ENCODE measurements at regions not wholly inside any gene's neighbourhood (a gene's known extent, or its start where the extent isn't known, plus 50 kb on each side); places are given as distances from the start of the nearest gene placed in this dataset.

GRCh38 chr2:144796936-144797335, 277.0 kb upstream of the ZEB2 start:
- TF ChIP-seq CTCF (IDR thresholded peaks at IDR 0.05) (no peak), EP300 (IDR thresholded peaks at IDR 0.05) (no peak), POLR2AphosphoS5 (IDR thresholded peaks at IDR 0.05) (no peak), POLR2A (IDR thresholded peaks at IDR 0.05) (no peak)
